Activated naive CD8-positive, alpha-beta T cell treated with anti-CD3 and anti-CD28 coated beads, Interleukin-2, amount 10 ng/mL, durations not matched to agents 7 days and 5 days (primary cell): ENCODE measurements at regions not wholly inside any gene's neighbourhood (a gene's known extent, or its start where the extent isn't known, plus 50 kb on each side); places are given as distances from the start of the nearest gene placed in this dataset.

Experiments used
- ATAC-seq: fragments of 150-1000 bp; cut with Tn5 transposase; one replicate; pipeline ENCODE4 v1.10.0; 2021; ENCODE audit warnings: low read depth, moderate library complexity
- POLR2A ChIA-PET: fragments of 350-600 bp; sonication (Branson Sonifier 250); formaldehyde crosslinking; loops from one replicate; lab custom pipeline; 2021; ENCODE audit warnings: antibody characterized with exemption; lab: Charles Lee
- DNase-seq: peaks from one replicate; pipeline ENCODE4 v3.0.0; 2021
- H3K27ac Mint-ChIP-seq: one replicate; pipeline ENCODE4 v1.8.0; 2022; ENCODE audit warnings: mild to moderate bottlenecking, mixed read lengths
- H3K27me3 Mint-ChIP-seq: one replicate; pipeline ENCODE4 v1.8.0; 2022; ENCODE audit warnings: mild to moderate bottlenecking, moderate library complexity, mixed read lengths
- H3K36me3 Mint-ChIP-seq: one replicate; pipeline ENCODE4 v1.8.0; 2021; ENCODE audit warnings: mild to moderate bottlenecking, mixed read lengths
- H3K4me1 Mint-ChIP-seq: one replicate; pipeline ENCODE4 v1.8.0; 2021; ENCODE audit warnings: mixed read lengths
- H3K4me3 Mint-ChIP-seq: one replicate; pipeline ENCODE4 v1.8.0; 2022; ENCODE audit warnings: mild to moderate bottlenecking, moderate library complexity, mixed read lengths
- H3K9me3 Mint-ChIP-seq: one replicate; pipeline ENCODE4 v1.8.0; 2021; ENCODE audit warnings: mixed read lengths

- no peaks in the 10 kb centered on the region for H3K36me3 Mint-ChIP-seq
- no peak overlapping the region for H3K27ac Mint-ChIP-seq
- H3K9me3 Mint-ChIP-seq: no peaks in the 10 kb centered on the region
- no peak for ATAC-seq
- POLR2A ChIA-PET: no interaction called here
- no peaks in the 10 kb centered on the region for H3K27me3 Mint-ChIP-seq
- no peak for DNase-seq
- no peak overlapping the region for H3K4me3 Mint-ChIP-seq
- H3K4me1 Mint-ChIP-seq: no peaks in the 10 kb centered on the region
These were observed 143.7 kb downstream of the ASB1 start for GRCh38 chr2:238570391-238570790.

GRCh38 chr2:238570926-238571325 lies 144.2 kb downstream of the ASB1 start:
- DNase-seq: no peak

GRCh38 chr2:238571661-238572372 lies 145.1 kb downstream of the ASB1 start:
- no peak for DNase-seq
- POLR2A ChIA-PET: no interaction called here
- ATAC-seq: no peak
- Mint-ChIP-seq H3K9me3 (no peaks in the 10 kb centered on the region), H3K4me1 (no peaks in the 10 kb centered on the region), H3K36me3 (no peaks in the 10 kb centered on the region), H3K27me3 (no peaks in the 10 kb centered on the region), H3K27ac (no peak overlapping the region), H3K4me3 (no peak overlapping the region)

More at GRCh38 chr2:238570926-238571325, 144.2 kb downstream of the ASB1 start:
- no peaks in the 10 kb centered on the region for H3K4me1 Mint-ChIP-seq
- no peak overlapping the region for H3K27ac Mint-ChIP-seq
- no peaks in the 10 kb centered on the region for H3K36me3 Mint-ChIP-seq
- POLR2A ChIA-PET: no interaction called here
- ATAC-seq: no peak
- no peaks in the 10 kb centered on the region for H3K9me3 Mint-ChIP-seq
- no peaks in the 10 kb centered on the region for H3K27me3 Mint-ChIP-seq
- H3K4me3 Mint-ChIP-seq: no peak overlapping the region

- Mint-ChIP-seq H3K4me3 (no peak overlapping the region), H3K9me3 (no peaks in the 10 kb centered on the region), H3K27me3 (no peaks in the 10 kb centered on the region), H3K4me1 (no peaks in the 10 kb centered on the region), H3K27ac (no peak overlapping the region), H3K36me3 (no peaks in the 10 kb centered on the region)
- ATAC-seq (peak; percentile 36), DNase-seq (no peak)
- POLR2A ChIA-PET: no interaction called here
These were observed 146.5 kb downstream of the ASB1 start for GRCh38 chr2:238573065-238573778.

GRCh38 chr2:238573916-238574315 lies 147.2 kb downstream of the ASB1 start:
- Mint-ChIP-seq H3K4me3 (no peak overlapping the region), H3K9me3 (no peaks in the 10 kb centered on the region), H3K27me3 (no peaks in the 10 kb centered on the region), H3K36me3 (no peaks in the 10 kb centered on the region), H3K4me1 (no peaks in the 10 kb centered on the region), H3K27ac (no peak overlapping the region)
- DNase-seq (no peak), ATAC-seq (no peak)
- POLR2A ChIA-PET: no interaction called here

- Mint-ChIP-seq H3K4me3 (no peak overlapping the region), H3K9me3 (no peaks in the 10 kb centered on the region), H3K27me3 (peaks cover 2% of the 10 kb centered on the region), H3K4me1 (no peaks in the 10 kb centered on the region), H3K27ac (no peak overlapping the region), H3K36me3 (no peaks in the 10 kb centered on the region)
- ATAC-seq: no peak
- POLR2A ChIA-PET: no interaction called here
- DNase-seq: no peak
These were observed 148.0 kb downstream of the ASB1 start for GRCh38 chr2:238574490-238575271.

- Mint-ChIP-seq H3K27me3 (peaks cover 5% of the 10 kb centered on the region), H3K4me1 (no peaks in the 10 kb centered on the region)
- POLR2A ChIA-PET: no interaction called here
These were observed 149.9 kb downstream of the ASB1 start for GRCh38 chr2:238576674-238577073.

GRCh38 chr2:238578256-238578655 lies 151.5 kb downstream of the ASB1 start:
- ATAC-seq (no peak), DNase-seq (no peak)
- no peaks in the 10 kb centered on the region for H3K9me3 Mint-ChIP-seq
- no peaks in the 10 kb centered on the region for H3K36me3 Mint-ChIP-seq
- peaks cover 13% of the 10 kb centered on the region for H3K27me3 Mint-ChIP-seq
- no peak overlapping the region for H3K4me3 Mint-ChIP-seq
- H3K27ac Mint-ChIP-seq: no peak overlapping the region
- POLR2A ChIA-PET: no interaction called here
- no peaks in the 10 kb centered on the region for H3K4me1 Mint-ChIP-seq

More at GRCh38 chr2:238576674-238577073, 149.9 kb downstream of the ASB1 start:
- ATAC-seq: no peak
- H3K4me3 Mint-ChIP-seq: no peak overlapping the region
- H3K9me3 Mint-ChIP-seq: no peaks in the 10 kb centered on the region
- DNase-seq: no peak
- no peaks in the 10 kb centered on the region for H3K36me3 Mint-ChIP-seq
- H3K27ac Mint-ChIP-seq: no peak overlapping the region

- H3K27me3 Mint-ChIP-seq: peaks cover 13% of the 10 kb centered on the region
- no peaks in the 10 kb centered on the region for H3K36me3 Mint-ChIP-seq
- H3K4me1 Mint-ChIP-seq: no peaks in the 10 kb centered on the region
- no peak overlapping the region for H3K4me3 Mint-ChIP-seq
- ATAC-seq (no peak), DNase-seq (no peak)
- H3K9me3 Mint-ChIP-seq: no peaks in the 10 kb centered on the region
- H3K27ac Mint-ChIP-seq: no peak overlapping the region
- POLR2A ChIA-PET: no interaction called here
These were observed 153.8 kb downstream of the ASB1 start for GRCh38 chr2:238580486-238580885.

GRCh38 chr2:238581126-238581525 lies 154.4 kb downstream of the ASB1 start:
- POLR2A ChIA-PET: no interaction called here

GRCh38 chr2:238582159-238582558 lies 155.4 kb downstream of the ASB1 start:
- DNase-seq (no peak), ATAC-seq (no peak)
- no peak overlapping the region for H3K4me3 Mint-ChIP-seq
- no peak overlapping the region for H3K27ac Mint-ChIP-seq
- peaks cover 13% of the 10 kb centered on the region for H3K27me3 Mint-ChIP-seq
- no peaks in the 10 kb centered on the region for H3K9me3 Mint-ChIP-seq
- no peaks in the 10 kb centered on the region for H3K4me1 Mint-ChIP-seq
- H3K36me3 Mint-ChIP-seq: no peaks in the 10 kb centered on the region
- POLR2A ChIA-PET: no interaction called here

More at GRCh38 chr2:238581126-238581525, 154.4 kb downstream of the ASB1 start:
- DNase-seq: no peak
- Mint-ChIP-seq H3K36me3 (no peaks in the 10 kb centered on the region), H3K9me3 (no peaks in the 10 kb centered on the region), H3K27me3 (peaks cover 13% of the 10 kb centered on the region), H3K27ac (no peak overlapping the region), H3K4me1 (no peaks in the 10 kb centered on the region), H3K4me3 (no peak overlapping the region)
- ATAC-seq: no peak

GRCh38 chr2:238584617-238585016 lies 157.9 kb downstream of the ASB1 start:
- Mint-ChIP-seq H3K36me3 (no peaks in the 10 kb centered on the region), H3K27me3 (peaks cover 11% of the 10 kb centered on the region), H3K4me3 (no peak overlapping the region), H3K4me1 (no peaks in the 10 kb centered on the region), H3K27ac (no peak overlapping the region), H3K9me3 (no peaks in the 10 kb centered on the region)
- no peak for DNase-seq
- no peak for ATAC-seq
- POLR2A ChIA-PET: no interaction called here

- POLR2A ChIA-PET: no interaction called here
- Mint-ChIP-seq H3K4me3 (no peak overlapping the region), H3K27me3 (peaks cover 11% of the 10 kb centered on the region), H3K9me3 (no peaks in the 10 kb centered on the region), H3K4me1 (no peaks in the 10 kb centered on the region), H3K36me3 (no peaks in the 10 kb centered on the region), H3K27ac (no peak overlapping the region)
- no peak for ATAC-seq
- DNase-seq: no peak
These were observed 159.4 kb downstream of the ASB1 start for GRCh38 chr2:238585836-238586821.
